NOMO-1 treated with dmso at 0.1 percent for 144 hours (cell line): ENCODE measurements at regions not wholly inside any gene's neighbourhood (a gene's known extent, or its start where the extent isn't known, plus 50 kb on each side); places are given as distances from the start of the nearest gene placed in this dataset.
A peak's percentile ranks its signal among the peaks of the same experiment; 100 is the strongest.

Experiments used
- DNase-seq: peaks from one replicate; lab custom pipeline; 2025; ENCODE audit not compliant: unreplicated experiment; lab: John Stamatoyannopoulos, UW

DNA sequence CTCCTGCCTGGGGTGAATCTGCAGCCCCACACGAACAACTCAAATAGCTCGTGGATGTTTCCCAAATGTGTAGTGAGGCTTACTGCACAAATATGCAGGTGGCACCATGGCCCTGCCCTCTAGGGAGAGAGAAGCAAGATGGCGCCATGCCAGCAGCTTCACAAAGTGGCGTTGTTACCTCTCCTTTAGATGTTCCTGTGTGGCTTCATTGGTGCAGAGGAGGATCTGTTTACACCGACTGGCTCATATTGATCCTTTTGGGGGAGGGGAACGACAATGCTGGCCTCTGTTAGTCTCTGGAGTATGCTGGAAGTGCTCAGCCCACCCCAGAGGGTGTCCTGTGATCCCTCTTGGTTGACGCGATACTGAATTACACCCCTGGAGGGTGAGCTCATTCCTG, 99.5 kb upstream of the GATA6 start:
- DNase-seq, result no peak

DNA sequence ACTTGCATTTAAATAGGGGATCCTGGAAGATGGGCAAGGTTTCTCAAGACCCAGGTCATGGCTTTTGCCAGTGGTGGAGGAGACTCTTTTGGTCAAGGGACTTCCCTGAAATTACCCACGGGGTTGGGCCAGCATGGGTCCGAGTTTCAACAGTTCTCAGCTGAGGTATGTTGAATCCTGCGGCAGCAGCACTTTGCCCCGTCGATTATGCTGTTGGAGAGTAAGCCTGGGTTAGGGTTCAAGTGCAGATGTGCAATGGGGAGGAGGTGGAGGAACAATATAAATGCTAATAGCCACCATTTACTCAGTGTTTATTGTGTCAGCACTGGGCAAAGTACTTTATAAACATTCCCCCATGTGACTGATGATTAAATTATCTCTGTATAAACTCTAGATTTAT, 96.0 kb upstream of the GATA6 start:
- DNase-seq, result no peak

DNA sequence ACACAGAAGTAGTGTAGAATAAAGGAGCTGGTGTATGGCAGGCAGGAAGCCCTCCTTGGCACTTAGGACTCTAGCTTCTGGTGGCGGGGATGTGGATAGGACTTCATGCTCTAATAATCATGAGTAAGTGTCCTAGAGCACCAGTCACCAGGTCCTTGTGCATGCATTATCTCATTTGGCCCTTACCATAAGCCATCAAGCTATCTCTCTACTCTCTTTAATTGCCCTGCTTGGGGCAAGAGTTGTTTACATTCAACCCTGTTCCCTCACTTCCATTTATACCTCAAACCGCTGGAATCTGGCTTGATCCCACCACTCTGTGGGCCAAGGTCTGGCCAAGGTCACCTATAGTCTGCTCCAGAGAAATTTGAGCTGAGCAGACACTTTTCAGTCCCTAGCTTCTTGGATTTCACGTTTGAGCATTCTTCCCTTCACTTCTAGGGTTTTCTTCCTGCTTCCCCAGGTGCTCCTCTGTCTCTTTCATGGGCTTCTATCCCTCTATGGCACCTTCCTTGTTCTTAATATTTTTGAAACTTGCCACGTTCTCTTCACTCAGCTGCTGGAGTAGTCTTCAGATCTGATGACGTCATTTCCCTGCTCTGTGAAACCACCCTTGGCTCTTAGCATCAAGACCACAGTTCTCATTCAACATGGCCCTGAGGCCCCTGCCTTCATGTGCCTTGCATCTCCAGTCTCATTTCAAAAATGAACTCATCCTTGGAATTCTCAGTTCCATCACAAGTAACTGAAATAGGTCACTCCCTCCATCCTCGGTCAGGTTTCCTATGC, 94.9 kb upstream of the GATA6 start:
- DNase-seq, result no peak

DNA sequence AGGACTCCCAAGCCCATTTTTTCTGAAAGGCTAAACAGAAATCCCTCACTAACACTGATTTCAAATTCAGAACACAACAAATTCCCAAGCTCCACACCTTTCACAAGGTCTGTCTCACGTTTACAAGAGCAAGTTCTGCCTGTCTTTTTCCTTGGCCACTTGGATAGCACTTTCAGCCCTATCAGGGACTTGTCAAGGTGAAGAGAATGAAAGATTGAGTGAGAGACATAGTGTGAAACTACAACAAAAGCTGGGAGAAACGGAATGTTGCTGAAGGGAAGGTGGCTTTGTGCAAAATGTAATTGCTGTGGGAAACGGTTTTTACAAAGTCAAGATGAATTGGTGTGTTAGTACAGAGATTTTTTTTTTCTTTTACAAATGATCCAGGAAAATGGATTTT, 89.4 kb upstream of the GATA6 start:
- no peak for DNase-seq

DNA sequence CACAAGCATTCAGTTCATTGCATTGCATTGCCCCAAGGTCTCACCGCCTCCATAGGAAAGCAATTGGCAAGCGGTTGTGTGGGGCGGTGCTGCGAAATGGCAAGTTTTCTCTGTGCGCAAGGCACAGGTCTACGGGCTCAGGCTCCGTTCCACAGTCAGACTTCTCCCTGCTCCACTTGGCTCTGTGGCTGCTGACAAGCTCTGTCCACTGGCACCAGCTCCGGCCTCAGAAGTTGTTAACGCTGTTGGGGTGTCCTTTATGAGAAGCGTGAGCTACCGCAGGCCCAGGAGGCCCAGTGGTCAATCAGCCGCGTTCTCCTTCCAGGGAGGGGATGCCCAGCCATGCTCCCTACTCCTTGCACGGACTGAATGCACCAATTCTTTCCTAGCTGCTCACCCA, 87.0 kb upstream of the GATA6 start:
- DNase-seq, result no peak

DNA sequence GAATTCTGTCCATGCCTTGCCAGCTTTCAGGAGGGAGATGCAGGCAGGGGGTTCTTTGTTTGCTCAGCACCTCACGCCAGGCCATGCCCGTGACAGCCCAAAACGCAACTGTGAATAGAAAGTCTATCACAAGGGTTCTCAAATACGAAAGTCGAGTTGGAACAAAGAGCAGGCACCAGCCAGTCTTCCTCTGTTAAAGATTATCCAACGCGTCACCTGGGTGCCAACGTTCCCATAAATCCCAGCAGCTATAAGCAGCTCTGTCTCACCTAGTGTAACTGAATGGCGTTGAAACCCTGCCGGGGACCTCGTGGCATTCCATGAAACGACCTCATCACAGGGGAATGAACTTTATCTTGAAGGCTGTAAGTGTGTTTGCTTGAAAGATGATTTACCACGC, 84.8 kb upstream of the GATA6 start:
- no peak for DNase-seq

DNA sequence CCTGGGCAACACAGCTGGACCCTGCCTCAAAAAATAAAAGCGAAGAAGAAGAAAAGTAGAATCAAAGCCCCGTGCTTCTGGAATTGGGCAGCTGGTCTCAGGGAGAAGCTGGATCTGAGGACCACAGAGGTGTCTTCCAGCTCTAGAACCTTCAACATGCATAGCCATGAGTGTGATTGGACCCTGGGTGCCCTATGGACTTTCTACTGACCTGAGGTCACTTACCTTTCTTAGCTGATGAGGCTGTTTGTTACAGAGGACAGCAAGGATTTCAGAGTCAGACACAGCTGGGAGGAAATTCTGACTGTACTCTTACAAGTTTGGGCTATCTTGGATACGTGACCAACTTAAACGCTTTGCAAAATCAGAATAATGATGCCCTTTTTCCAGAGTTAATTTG, 82.4 kb upstream of the GATA6 start:
- DNase-seq, result no peak

DNA sequence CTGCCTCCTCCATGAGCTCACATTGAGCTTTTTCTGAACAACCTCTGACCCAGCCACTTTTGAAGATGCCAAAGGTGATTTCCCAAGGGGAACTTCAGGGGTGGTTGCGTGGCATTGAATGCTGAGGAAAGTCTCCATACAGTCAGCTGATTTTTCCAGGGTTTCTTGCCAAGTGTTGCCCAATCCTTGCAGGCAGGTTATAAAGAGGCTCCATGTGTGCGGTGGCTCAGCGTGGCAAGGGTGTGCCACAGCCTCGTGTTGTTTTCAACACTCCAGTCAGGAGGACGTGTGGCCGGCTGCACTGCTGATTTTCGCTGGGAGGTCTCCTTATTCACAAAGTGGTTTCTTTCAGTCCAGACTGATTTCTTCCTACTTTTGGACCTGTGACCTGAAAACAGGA, 81.4 kb upstream of the GATA6 start:
- no peak for DNase-seq

DNA sequence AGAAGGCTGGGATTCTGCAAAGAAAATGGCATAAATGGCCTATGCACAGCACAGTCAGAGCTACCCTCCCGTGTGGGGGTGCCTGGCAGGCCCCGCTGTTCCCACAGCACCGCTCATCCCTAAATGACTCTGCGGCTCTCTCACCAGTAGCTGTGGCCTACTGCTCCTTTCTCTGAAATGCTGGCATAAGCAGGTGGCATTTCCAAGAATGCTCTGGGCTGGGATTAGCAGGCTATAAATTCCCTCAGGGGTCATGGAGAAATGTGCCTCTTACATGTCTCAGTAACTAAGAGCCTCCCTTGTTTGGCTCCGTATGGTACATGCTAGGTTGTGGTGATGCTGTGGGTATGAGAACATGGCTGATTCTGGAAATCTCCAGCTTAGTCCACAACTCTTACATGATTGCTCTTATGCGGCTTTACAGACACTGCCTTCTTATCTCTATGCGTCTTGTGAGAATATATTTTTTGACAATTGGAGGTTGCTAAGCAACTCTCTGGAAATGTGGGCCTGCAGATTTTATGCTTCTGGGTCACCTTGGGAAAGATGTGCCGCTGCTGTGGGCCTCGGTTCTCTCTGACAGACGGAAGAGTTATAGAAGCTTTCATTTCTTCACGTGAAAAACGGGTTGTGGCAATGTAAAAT, 80.3 kb upstream of the GATA6 start:
- DNase-seq, result no peak

DNA sequence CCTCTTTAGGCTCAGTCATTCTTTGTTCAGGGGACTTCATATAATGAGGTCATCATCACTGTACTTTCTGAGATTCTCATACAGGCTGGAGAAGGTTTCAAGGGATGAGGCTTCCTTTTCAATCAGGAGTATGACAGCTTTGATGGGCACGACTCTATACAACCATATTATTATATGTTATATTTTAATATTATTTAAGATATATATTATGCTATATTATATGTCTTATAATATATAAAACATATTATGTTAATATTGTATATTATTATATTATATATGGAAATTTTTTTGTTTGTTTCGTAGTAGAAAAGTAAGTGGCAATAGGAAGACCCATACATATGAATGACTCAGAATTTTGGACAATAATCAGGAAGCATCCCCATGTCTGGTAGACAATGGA, 78.0 kb upstream of the GATA6 start:
- no peak for DNase-seq

DNA sequence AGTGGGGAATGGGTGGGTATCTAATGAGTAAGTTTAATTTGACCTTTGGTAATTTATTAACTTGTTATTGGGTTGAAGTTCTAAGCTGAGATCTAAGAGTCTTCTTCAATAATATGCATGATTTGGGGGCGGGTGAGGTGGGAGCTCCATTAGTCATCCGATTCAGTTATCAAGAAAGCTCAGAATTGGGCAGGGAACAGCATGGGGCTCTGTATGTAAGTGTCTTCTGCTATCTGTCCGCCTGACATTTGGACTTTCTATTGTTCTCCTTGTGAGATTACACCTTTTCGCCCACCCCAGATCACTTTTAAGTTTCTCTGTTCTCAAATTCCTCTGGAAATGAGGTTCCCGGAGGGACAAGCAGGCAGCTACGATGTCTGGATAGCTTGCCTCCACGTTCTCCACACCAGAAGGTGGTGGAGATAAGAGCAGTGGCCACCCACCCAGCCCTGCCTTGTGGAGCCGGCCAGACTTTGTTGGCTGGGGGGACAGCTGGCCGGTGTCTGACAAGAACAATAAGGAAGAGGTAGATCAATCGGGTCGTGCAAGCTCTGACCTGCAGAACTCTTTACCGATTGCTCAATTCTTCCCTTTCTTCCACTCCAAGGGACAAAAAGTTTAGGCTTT, 75.5 kb upstream of the GATA6 start:
- DNase-seq, result no peak

DNA sequence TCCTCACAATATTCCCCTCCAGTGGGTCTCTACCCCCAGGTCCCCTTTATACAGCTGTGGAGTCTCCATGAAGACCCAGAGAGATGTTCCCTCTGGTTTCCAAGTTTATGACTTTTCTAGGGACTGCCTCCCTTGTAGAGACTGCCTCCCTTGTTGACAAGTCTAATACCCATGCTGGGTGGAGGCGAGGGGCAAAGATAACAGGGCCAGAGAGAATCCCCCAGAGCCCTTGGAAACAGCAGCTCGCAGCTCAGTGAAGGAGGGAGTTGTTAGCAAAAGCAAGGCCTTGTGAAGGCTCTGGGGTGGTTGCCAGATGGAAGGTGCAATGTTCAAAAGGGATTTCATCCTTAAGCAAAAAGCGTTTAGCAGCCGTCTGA, 75.0 kb upstream of the GATA6 start:
- DNase-seq, result no peak

DNA sequence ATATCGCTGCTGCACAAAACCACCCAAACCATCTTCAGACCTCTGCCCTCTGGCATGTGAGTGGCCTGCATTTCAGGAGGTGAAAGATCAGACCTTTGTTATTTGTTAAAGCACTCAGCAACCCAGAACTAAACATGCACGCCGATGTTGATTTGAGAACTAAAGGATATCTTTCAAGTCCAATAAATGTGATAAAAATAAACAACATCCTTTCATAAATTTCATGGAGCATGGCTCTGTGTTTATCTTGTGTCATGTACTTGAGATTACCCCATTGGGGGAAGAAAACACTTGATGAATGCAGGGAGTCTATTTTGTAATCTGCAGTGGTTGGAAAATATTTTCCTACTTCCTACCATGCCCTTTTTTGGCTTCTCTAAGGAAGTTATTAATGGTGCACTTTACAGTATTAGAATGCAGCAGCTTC, 70.8 kb upstream of the GATA6 start:
- no peak for DNase-seq

DNA sequence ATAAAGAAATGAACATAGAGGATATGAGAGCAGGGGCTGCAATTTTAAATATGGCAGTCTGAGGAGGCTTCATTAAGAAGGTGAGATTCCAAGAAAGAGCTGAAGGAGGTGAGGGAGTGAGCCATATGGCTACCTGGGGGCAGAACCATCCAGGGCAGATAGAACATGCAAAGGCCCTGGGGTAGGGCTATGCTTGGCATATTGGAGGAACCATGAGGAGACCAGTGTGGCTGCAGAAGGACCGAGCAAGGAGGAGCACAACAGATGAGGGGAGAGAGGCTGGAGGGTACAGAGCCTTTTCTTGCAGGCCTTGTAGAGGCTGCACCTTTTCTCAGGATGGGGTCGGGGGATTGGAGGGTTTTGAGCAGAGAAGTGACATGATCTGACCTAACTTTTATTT, 69.5 kb upstream of the GATA6 start:
- no peak for DNase-seq

DNA sequence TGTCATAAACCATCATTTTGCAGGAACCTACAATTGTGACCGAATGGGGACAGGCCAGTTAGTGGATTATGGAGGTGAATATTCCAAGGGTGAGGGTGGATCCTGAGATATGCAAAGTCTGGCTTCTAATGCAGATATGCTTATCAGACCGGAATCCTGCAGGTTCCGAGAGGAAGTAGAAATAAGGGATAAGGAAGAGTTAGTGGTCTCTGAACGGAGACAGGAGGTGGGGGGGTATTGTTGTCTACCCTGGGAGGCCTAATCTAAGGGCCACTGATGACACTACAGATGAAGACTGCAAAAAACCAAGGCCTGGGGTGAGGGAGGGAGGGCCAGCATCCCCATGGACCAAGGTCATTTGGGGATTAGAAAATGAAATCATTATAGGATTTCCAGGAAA, 67.7 kb upstream of the GATA6 start:
- no peak for DNase-seq

DNA sequence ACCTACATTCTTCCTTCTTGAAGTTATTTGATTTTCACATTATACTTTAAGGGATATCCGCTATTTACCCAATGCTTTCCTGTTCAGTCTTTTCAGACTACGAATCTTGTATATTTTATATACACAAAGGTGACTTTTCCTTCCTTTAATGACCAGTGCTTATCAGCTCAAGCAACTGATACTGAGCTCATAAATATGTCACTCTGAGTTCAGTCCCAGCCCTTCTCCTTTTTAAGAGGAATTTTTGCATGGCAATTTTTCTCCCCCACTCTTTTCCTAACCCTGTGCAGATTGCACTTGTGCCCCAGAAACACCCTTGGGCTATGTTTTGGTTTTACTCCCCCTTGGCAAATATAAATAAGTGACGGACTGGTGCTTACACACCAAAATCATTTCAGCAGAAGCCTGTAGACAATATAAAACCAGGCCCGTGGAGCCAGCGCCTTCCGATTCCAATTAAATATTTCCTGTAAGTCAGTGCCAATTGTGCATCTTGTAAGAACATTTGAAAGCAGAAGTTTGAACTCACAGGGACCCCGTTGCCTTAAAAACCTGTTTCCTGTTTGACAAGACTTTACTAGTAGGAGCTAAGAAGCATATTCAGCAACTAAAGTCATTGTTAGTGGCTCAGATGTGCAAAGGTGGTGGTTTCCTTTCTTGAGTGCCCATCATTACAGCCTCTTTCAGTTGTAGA, 66.3 kb upstream of the GATA6 start:
- DNase-seq, result peak; percentile 86

DNA sequence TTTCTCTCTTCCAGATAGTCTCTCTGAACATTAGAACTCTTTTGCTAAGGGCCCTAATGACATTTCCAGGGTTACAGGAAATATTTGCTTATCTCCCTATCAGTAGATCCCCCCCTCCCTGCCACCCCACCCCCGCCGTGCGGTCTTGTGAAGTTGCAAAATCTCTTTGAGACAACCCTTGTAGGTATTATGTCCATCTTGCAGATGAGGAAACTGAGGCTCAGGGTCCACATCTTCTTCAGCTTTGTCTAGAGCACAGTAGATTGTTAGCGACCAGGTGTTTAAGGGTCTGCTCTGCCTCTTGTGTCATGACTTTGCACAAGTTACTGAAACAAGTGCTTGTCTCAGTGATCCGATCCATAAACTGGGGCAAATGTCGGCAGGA, 65.8 kb upstream of the GATA6 start:
- DNase-seq, result no peak

DNA sequence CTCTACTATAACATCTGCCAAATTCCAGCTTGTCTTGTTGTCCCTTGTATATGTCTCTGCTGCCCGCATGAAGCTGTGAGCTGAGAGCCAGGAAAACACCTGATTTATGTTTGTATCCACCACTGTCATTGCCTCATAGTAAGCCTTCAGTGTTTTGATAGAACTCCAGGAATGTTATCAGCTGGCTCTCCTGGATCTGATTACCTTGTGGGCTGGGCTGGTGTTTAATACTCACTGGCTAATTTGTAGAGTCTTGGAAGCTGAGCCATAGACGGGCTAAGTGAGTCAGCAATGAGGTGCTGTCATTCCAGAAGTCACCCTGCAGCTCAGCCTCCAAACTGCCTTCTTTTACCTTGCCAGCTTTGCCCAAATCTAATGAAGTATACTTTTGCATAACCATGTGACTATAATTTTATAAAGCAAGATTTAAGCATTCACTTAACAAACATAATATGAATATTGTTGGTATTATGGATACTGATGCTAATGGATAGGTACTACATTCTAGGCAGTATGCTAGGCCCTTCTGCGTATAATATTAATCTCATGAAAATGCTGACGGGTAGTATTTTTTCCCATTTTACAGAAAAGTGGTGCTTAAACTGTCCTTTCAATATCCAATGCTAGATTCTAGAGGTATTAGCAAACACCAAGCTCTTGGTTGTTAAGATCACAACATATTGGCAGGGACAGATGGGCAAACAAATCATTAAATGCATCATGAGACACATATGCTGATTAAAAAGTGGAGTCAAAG, 62.7 kb upstream of the GATA6 start:
- DNase-seq, result no peak

DNA sequence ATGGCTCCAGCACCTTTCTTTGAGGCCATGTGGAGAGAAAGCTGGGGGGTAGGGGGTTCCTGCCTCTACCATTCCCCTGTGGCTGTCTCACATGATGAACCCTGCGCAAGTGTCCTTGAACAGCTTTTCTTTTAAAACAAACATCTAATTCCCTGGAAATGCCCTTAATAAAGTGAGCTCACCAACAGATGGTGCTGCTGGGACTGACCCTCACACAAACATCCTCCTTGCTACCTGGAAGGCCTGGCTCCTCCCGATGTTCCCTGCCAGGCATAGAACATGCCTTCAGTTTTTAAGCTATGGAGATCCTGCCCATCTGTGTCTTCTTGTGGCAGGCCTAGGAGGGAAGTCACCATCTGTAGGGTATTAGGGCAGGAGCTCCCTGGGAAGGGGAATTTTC, 60.7 kb upstream of the GATA6 start:
- DNase-seq, result no peak

DNA sequence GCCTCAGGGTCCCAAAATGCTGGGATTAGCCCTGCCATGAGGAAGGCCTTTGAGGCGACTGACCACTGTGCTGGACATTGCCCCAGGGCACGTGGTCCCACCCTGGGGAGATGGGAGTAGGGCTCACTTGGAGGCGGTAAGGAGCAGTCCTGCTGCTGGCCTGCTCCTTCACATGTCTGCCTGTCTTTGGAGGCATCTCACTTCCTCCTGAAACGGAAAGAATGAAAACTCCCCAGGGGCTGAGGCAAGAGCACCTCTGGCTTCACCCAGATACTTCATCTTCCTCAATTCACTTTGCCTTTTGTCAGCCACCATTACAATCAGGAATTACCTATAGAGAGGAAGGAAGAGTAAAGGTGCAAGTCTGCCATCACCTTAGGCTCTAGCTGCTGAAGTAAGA, 59.9 kb upstream of the GATA6 start:
- DNase-seq, result no peak

DNA sequence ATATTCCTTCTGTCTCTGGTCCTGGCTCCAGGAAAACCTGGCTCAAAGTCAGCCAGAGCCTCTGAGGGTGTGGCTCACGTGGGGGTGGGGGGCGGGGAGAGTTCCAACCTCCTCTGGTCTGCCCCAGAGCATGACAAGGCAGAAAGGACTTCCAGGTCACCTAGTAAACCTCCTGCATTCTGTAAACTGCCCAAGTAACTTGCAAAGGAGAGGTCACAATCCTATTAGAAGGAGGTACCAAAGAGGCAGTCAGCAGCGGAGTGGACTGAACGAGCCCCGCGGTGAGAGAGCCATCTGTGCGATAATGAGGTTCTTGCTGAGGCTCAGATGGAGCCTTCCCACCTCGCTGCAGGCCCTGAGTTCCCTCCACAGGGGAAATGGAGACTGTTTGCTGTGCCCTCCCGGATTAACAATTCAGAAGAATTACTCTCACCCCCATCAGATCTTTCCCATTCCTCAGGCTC, 58.9 kb upstream of the GATA6 start:
- no peak for DNase-seq
